HL-60 (cell line): ENCODE measurements at regions not wholly inside any gene's neighbourhood (a gene's known extent, or its start where the extent isn't known, plus 50 kb on each side); places are given as distances from the start of the nearest gene placed in this dataset.

Source experiments
- CTCF ChIP-seq: IDR thresholded peaks from one replicate; pipeline ENCODE4 v1.5.1; 2011; ENCODE audit warnings: low read length, control low read depth, inconsistent platforms; ENCODE audit not compliant: insufficient read depth
- GABPA ChIP-seq: IDR thresholded peaks from 2 replicates; pipeline ENCODE4 v1.6.1; 2012; ENCODE audit warnings: low read depth
- POLR2AphosphoS5 ChIP-seq: IDR thresholded peaks from 2 replicates; pipeline ENCODE4 v1.6.1; 2012; ENCODE audit warnings: low read depth
- REST ChIP-seq: IDR thresholded peaks from 2 replicates; pipeline ENCODE4 v1.6.1; 2012; ENCODE audit warnings: low read depth; ENCODE audit not compliant: insufficient replicate concordance
- SPI1 ChIP-seq: IDR thresholded peaks from 2 replicates; pipeline ENCODE4 v1.6.1; 2012; ENCODE audit warnings: low read depth, mild to moderate bottlenecking, borderline replicate concordance

- TF ChIP-seq CTCF (no peak), REST (no peak), POLR2AphosphoS5 (no peak), GABPA (no peak), SPI1 (no peak)
Observed at GRCh38 chr5:3351581-3352442, 243.8 kb upstream of the IRX1 start.
